ENCODE measurements at regions not wholly inside any gene's neighbourhood (a gene's known extent, or its start where the extent isn't known, plus 50 kb on each side); places are given as distances from the start of the nearest gene placed in this dataset.

DNA sequence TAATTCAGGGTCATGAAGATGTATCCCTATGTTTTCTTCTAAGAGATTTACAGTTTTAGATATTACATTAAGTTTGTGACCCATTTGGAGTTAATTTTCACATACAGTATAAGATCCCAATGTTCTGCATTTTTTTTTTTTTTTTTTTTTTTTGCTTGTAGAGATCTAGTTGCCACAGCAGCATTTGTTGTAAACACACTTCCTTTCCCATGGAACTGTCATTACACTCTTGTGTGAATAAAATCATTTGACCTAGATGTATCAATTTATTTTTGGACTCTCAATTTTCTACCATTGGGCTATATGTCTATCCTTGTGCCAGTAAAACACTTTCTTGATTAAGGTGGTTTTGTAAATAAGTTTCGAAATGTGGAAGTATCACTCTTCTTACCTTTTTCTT is 1107.2 kb downstream of the TECRL start:
- TF ChIP-seq, protein P1, sequence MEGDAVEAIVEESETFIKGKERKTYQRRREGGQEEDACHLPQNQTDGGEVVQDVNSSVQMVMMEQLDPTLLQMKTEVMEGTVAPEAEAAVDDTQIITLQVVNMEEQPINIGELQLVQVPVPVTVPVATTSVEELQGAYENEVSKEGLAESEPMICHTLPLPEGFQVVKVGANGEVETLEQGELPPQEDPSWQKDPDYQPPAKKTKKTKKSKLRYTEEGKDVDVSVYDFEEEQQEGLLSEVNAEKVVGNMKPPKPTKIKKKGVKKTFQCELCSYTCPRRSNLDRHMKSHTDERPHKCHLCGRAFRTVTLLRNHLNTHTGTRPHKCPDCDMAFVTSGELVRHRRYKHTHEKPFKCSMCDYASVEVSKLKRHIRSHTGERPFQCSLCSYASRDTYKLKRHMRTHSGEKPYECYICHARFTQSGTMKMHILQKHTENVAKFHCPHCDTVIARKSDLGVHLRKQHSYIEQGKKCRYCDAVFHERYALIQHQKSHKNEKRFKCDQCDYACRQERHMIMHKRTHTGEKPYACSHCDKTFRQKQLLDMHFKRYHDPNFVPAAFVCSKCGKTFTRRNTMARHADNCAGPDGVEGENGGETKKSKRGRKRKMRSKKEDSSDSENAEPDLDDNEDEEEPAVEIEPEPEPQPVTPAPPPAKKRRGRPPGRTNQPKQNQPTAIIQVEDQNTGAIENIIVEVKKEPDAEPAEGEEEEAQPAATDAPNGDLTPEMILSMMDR (conservative IDR thresholded peaks at IDR 0.05; ENCODE audit: low read depth in 2 of 2): no peak
- TF ChIP-seq ZNF331 (CRISPR knock-in tag; IDR thresholded peaks at IDR 0.05; ENCODE audit: low read depth) (no peak), EZH2 (IDR thresholded peaks at IDR 0.05; ENCODE audit: low read depth, unreplicated experiment) (no peak), POLR2AphosphoS5 (IDR thresholded peaks at IDR 0.05; ENCODE audit: low read depth) (no peak), EZH2phosphoT487 (IDR thresholded peaks at IDR 0.05; ENCODE audit: unreplicated experiment) (no peak), ZNF114 (CRISPR knock-in tag; IDR thresholded peaks at IDR 0.05) (no peak), JUNB (IDR thresholded peaks at IDR 0.05; ENCODE audit: unreplicated experiment) (no peak), NANOG (IDR thresholded peaks at IDR 0.05; ENCODE audit: borderline replicate concordance) (no peak), CREB1 (CRISPR knock-in tag; IDR thresholded peaks at IDR 0.05; ENCODE audit: low read depth) (no peak), STAT1 (IDR thresholded peaks at IDR 0.05; ENCODE audit: unreplicated experiment) (no peak)
- TF ChIP-seq, protein P2, sequence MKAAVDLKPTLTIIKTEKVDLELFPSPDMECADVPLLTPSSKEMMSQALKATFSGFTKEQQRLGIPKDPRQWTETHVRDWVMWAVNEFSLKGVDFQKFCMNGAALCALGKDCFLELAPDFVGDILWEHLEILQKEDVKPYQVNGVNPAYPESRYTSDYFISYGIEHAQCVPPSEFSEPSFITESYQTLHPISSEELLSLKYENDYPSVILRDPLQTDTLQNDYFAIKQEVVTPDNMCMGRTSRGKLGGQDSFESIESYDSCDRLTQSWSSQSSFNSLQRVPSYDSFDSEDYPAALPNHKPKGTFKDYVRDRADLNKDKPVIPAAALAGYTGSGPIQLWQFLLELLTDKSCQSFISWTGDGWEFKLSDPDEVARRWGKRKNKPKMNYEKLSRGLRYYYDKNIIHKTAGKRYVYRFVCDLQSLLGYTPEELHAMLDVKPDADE (IDR thresholded peaks at IDR 0.05): no peak
- TF ChIP-seq, protein P3, sequence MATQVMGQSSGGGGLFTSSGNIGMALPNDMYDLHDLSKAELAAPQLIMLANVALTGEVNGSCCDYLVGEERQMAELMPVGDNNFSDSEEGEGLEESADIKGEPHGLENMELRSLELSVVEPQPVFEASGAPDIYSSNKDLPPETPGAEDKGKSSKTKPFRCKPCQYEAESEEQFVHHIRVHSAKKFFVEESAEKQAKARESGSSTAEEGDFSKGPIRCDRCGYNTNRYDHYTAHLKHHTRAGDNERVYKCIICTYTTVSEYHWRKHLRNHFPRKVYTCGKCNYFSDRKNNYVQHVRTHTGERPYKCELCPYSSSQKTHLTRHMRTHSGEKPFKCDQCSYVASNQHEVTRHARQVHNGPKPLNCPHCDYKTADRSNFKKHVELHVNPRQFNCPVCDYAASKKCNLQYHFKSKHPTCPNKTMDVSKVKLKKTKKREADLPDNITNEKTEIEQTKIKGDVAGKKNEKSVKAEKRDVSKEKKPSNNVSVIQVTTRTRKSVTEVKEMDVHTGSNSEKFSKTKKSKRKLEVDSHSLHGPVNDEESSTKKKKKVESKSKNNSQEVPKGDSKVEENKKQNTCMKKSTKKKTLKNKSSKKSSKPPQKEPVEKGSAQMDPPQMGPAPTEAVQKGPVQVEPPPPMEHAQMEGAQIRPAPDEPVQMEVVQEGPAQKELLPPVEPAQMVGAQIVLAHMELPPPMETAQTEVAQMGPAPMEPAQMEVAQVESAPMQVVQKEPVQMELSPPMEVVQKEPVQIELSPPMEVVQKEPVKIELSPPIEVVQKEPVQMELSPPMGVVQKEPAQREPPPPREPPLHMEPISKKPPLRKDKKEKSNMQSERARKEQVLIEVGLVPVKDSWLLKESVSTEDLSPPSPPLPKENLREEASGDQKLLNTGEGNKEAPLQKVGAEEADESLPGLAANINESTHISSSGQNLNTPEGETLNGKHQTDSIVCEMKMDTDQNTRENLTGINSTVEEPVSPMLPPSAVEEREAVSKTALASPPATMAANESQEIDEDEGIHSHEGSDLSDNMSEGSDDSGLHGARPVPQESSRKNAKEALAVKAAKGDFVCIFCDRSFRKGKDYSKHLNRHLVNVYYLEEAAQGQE (IDR thresholded peaks at IDR 0.05; ENCODE audit: unreplicated experiment): no peak
